Esophagus muscularis mucosa (tissue), 4 donors: ENCODE measurements at regions not wholly inside any gene's neighbourhood (a gene's known extent, or its start where the extent isn't known, plus 50 kb on each side); places are given as distances from the start of the nearest gene placed in this dataset.

Source experiments
- DNase-seq: peaks from one replicate; pipeline ENCODE4 v3.0.0-alpha.2; 2017; ENCODE audit errors: extremely low spot score
- H3K27ac ChIP-seq, 4 donors: fragments of 200-600 bp; sonication (generic); replicated peaks in 1 of 4; 1 replicate in 3 of 4; 2 replicates in 1 of 4; pipeline ENCODE4 v1.5.1; 2016 to 2019; ENCODE audit warnings: mild to moderate bottlenecking in 1 of 4
- H3K27me3 ChIP-seq, 4 donors: fragments of 200-600 bp; sonication (generic); one replicate each; pipeline versions ENCODE4 v1.5.1 to v1.6.0; 2016 to 2019
- H3K36me3 ChIP-seq, 4 donors: fragments of 200-600 bp; sonication (generic); one replicate each; pipeline ENCODE4 v1.5.1; 2016 to 2019
- H3K4me1 ChIP-seq, 4 donors: fragments of 200-600 bp; sonication (generic); one replicate each; pipeline ENCODE4 v1.5.1; 2016 to 2019
- H3K4me3 ChIP-seq, 4 donors: fragments of 200-600 bp; sonication (generic); 1 replicate in 2 of 4; 2 replicates in 2 of 4; pipeline ENCODE4 v1.5.1; 2016 to 2019; ENCODE audit warnings: mild to moderate bottlenecking in 4 of 4, moderate library complexity in 1 of 4
- H3K9me3 ChIP-seq, 4 donors: fragments of 200-600 bp; sonication (generic); 1 replicate in 3 of 4; 2 replicates in 1 of 4; pipeline ENCODE4 v1.5.1; 2016 to 2019
- EP300 ChIP-seq: sonication (generic); formaldehyde crosslinking; IDR thresholded peaks from one replicate; pipeline ENCODE4 v1.6.1; 2017; ENCODE audit warnings: antibody characterized with exemption
- POLR2A ChIP-seq: fragments of 450-650 bp; IDR thresholded peaks from one replicate; pipeline ENCODE4 v1.6.1; 2017; ENCODE audit warnings: antibody characterized with exemption, moderate library complexity, mild to moderate bottlenecking, low read depth
- POLR2AphosphoS5 ChIP-seq, 2 donors: sonication (generic); formaldehyde crosslinking; IDR thresholded peaks; one replicate each; pipeline ENCODE4 v1.6.1; 2017; ENCODE audit warnings: antibody characterized with exemption in 2 of 2
- WGBS: methylation state at CpG from one replicate; pipeline ENCODE4 v1.1.5; 2018; 5-methylcytosine and 5-hydroxymethylcytosine counted together
- intact Hi-C: fragments of 100-400 bp; cut with DNase I; formaldehyde crosslinking; loops from one replicate; pipeline ENCODE4 v1.15.1; 2023
- TF ChIP-seq, protein P1 (sequence below), 3 experiments: fragments of 200-600 bp in 2 of 3; fragments of 450-650 bp in 1 of 3; sonication (generic) in 2 of 3; IDR thresholded peaks; one replicate each; pipeline ENCODE4 v1.5.1; 2017 to 2019; ENCODE audit warnings: antibody characterized with exemption in 3 of 3, mild to moderate bottlenecking in 2 of 3, moderate library complexity in 1 of 3

DNA sequence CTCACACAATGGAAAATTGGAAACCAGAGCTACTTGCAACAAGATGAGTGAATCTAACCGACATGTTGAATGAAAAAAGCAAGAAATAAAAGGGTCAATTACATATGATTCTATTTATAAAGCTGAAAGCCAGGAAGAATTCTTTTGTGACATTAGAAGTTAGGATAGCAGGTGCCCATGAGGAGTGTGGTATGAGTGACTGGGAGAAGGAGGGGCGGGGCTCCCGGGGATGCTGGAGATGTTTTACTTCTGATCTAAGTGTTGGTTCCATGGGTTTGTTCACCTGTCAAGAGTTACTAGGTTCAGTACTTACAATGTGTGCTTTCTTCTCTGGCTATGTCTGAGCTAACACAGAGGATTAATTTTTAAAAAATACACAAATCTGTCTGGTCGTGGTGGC is 60.8 kb downstream of the NSMCE3 start:
- TF ChIP-seq, protein P1, sequence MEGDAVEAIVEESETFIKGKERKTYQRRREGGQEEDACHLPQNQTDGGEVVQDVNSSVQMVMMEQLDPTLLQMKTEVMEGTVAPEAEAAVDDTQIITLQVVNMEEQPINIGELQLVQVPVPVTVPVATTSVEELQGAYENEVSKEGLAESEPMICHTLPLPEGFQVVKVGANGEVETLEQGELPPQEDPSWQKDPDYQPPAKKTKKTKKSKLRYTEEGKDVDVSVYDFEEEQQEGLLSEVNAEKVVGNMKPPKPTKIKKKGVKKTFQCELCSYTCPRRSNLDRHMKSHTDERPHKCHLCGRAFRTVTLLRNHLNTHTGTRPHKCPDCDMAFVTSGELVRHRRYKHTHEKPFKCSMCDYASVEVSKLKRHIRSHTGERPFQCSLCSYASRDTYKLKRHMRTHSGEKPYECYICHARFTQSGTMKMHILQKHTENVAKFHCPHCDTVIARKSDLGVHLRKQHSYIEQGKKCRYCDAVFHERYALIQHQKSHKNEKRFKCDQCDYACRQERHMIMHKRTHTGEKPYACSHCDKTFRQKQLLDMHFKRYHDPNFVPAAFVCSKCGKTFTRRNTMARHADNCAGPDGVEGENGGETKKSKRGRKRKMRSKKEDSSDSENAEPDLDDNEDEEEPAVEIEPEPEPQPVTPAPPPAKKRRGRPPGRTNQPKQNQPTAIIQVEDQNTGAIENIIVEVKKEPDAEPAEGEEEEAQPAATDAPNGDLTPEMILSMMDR (IDR thresholded peaks at IDR 0.05) = no peak
- TF ChIP-seq POLR2AphosphoS5 (IDR thresholded peaks at IDR 0.05) (no peak), EP300 (no peak)
- intact Hi-C loops = no loop called here

DNA sequence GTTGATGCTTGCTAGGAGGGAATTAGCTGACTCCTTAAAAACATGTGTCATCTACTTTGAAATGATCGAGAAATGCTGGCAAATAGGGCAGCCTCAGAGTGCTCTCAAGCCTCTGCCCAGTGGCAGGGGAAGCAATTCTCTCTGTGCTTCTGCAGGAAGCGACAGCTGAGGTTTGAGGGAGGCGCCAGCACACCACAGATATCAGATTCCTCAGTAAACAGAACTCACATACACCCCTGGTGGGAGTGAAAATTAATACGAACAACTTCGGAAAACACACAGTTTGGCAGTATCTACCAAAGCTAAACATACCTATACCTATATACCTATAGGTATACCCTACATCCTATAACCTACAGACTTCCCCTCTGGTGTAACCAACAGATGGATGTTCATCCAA is 61.3 kb downstream of the NSMCE3 start:
- TF ChIP-seq, protein P1 (IDR thresholded peaks at IDR 0.05) = no peak
- TF ChIP-seq EP300 (no peak), POLR2A (no peak), POLR2AphosphoS5 (IDR thresholded peaks at IDR 0.05) (no peak)
- intact Hi-C loops = no loop called here
- no peak overlapping the region for H3K4me3 ChIP-seq
- H3K9me3 ChIP-seq = no peaks in the 10 kb centered on the region
- no peaks in the 10 kb centered on the region for H3K4me1 ChIP-seq
- peak; percentile 62 for DNase-seq
- no peaks in the 10 kb centered on the region for H3K36me3 ChIP-seq
- 41% methylated on average over 5 of the region's 5 CpGs for WGBS
- H3K27ac ChIP-seq = no peak overlapping the region
- peaks cover 0 to 6% (median 0%) of the 10 kb centered on the region in 4 donors for H3K27me3 ChIP-seq

More for the DNA sequence above, 60.8 kb downstream of the NSMCE3 start:
- Histone ChIP-seq H3K4me1 (no peaks in the 10 kb centered on the region), H3K9me3 (no peaks in the 10 kb centered on the region), H3K27me3 (peaks cover 0 to 6% (median 0%) of the 10 kb centered on the region in 4 donors), H3K27ac (no peak overlapping the region), H3K36me3 (no peaks in the 10 kb centered on the region), H3K4me3 (no peak overlapping the region)
- 71% methylated on average over 4 of the region's 4 CpGs for WGBS
- DNase-seq = peak; percentile 66

DNA sequence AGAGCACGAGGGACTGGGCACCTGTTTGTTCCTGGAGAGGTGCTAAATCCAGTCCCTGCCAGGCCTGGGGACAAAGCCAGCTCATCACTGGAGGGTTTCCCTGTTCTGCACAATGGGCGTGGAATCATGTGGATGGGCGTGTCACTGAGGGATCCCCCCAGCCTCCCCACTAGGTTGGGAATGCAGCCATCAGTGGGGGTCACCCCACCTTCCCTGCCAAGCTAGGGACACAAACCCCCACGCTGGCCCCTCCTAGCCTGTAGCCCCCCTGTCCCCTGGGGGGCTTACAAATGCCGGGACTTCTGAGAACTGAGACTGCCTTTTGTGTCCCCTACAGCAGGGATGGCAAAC is 61.9 kb downstream of the NSMCE3 start:
- Histone ChIP-seq H3K4me1 (no peaks in the 10 kb centered on the region), H3K27ac (no peak overlapping the region), H3K36me3 (no peaks in the 10 kb centered on the region), H3K4me3 (no peak overlapping the region), H3K9me3 (no peaks in the 10 kb centered on the region), H3K27me3 (peaks cover 0 to 6% (median 0%) of the 10 kb centered on the region in 4 donors)
- DNase-seq = peak; percentile 57
- TF ChIP-seq POLR2AphosphoS5 (IDR thresholded peaks at IDR 0.05) (no peak), EP300 (no peak), POLR2A (no peak)
- TF ChIP-seq, protein P1 (IDR thresholded peaks at IDR 0.05) = no peak
- intact Hi-C loops = no loop called here
- 75% methylated on average over 4 of the region's 5 CpGs for WGBS

DNA sequence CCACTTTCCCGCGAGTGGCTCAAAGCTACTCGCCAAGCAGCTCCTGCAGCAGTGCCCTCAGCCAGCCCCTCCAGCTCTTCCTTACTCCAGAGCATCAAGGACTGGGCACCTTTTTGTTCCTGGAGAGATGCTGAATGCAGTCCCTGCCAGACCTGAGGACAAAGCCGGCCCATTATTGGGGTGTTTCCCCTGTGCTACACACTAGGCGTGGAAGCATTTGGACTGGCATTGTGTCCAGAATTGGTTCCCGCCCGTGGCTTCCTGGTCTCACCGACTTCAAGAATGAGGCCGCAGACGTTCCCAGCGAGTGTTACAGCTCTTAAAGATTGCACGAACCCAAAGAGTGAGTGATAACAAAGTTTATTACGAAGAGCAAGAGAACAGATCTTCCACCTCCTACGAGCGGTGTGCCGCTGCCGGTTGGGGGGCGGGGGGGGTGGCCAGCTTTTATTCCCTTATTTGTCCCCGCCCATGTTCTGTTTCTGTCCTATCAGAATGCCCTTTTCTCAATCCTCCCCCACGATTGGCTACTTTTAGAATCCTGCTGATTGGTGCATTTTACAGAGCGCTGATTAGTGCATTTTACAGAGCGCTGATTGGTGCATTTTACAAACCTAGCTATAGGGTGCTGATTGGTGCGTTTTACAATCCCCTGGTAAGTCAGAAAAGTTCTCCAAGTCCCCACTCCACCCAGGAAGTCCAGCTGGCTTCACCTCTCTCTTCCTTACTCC is 62.4 kb downstream of the NSMCE3 start:
- H3K9me3 ChIP-seq = no peaks in the 10 kb centered on the region
- DNase-seq = peak; percentile 80
- TF ChIP-seq EP300 (no peak), POLR2A (no peak), POLR2AphosphoS5 (IDR thresholded peaks at IDR 0.05) (no peak)
- TF ChIP-seq, protein P1 (IDR thresholded peaks at IDR 0.05) = no peak
- no peaks in the 10 kb centered on the region for H3K4me1 ChIP-seq
- H3K36me3 ChIP-seq = no peaks in the 10 kb centered on the region
- H3K4me3 ChIP-seq = no peak overlapping the region
- WGBS = 88% methylated on average over 23 of the region's 23 CpGs
- peaks cover 0 to 6% (median 0%) of the 10 kb centered on the region in 4 donors for H3K27me3 ChIP-seq
- no peak overlapping the region for H3K27ac ChIP-seq
- intact Hi-C loops = no loop called here

DNA sequence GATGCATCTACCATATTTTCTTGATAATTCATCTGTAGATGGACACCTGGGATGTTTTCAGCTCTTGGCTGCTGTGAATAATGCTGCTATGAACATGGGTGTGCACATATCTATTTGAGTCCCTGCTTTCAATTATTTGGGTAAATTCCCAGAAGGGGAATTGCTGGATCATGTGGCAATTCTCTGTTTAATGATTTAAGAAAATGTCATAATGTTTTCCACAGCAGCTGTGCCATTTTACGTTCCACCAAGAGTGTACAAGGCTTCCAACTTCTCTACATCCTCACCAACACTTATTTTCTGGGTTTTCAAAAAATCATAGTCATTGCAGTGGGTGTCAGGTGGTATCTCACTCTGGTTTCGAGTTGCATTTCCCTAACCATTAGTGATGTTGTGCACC is 64.4 kb downstream of the NSMCE3 start:
- Histone ChIP-seq H3K36me3 (no peaks in the 10 kb centered on the region), H3K9me3 (no peaks in the 10 kb centered on the region), H3K4me3 (no peak overlapping the region), H3K27ac (no peak overlapping the region), H3K27me3 (peaks cover 0 to 6% (median 0%) of the 10 kb centered on the region in 4 donors), H3K4me1 (no peaks in the 10 kb centered on the region)
- TF ChIP-seq, protein P1 (IDR thresholded peaks at IDR 0.05) = no peak
- TF ChIP-seq POLR2AphosphoS5 (IDR thresholded peaks at IDR 0.05) (no peak), POLR2A (no peak), EP300 (no peak)
- no peak for DNase-seq
- intact Hi-C loops = no loop called here
- 32% methylated on average over 2 of the region's 2 CpGs for WGBS
